OCI-LY1 (cell line): ENCODE measurements at regions not wholly inside any gene's neighbourhood (a gene's known extent, or its start where the extent isn't known, plus 50 kb on each side); places are given as distances from the start of the nearest gene placed in this dataset.

Experiments used
- H2AFZ ChIP-seq: fragments of 200-600 bp; sonication (generic), shearing (Covaris generic); 2 replicates; pipeline ENCODE4 v1.6.0; 2014; ENCODE audit warnings: antibody characterized with exemption, mild to moderate bottlenecking, low read length
- H3F3A ChIP-seq: fragments of 200-600 bp; sonication (generic), shearing (Covaris generic); 2 replicates; pipeline ENCODE4 v1.6.0; 2014; ENCODE audit warnings: mild to moderate bottlenecking, antibody characterized with exemption, low read length, moderate library complexity; ENCODE audit not compliant: insufficient read depth
- H3K27ac ChIP-seq: fragments of 200-600 bp; sonication (generic); 2 replicates; pipeline ENCODE4 v1.5.1; 2014; ENCODE audit warnings: low read length, mixed run types, mild to moderate bottlenecking, low read depth; ENCODE audit not compliant: poor library complexity, severe bottlenecking
- H3K27me3 ChIP-seq: fragments of 200-600 bp; sonication (generic); 2 replicates; pipeline ENCODE4 v1.6.0; 2014; ENCODE audit warnings: antibody characterized with exemption, mild to moderate bottlenecking, low read length, moderate library complexity; ENCODE audit not compliant: insufficient read depth
- H3K36me3 ChIP-seq: fragments of 200-600 bp; sonication (generic); 2 replicates; pipeline ENCODE4 v1.6.1; 2014; ENCODE audit warnings: mild to moderate bottlenecking, antibody characterized with exemption, low read length, moderate library complexity, mixed read lengths; ENCODE audit not compliant: insufficient read depth
- H3K4me1 ChIP-seq: fragments of 200-600 bp; sonication (generic); 2 replicates; pipeline ENCODE4 v1.5.1; 2014; ENCODE audit warnings: mild to moderate bottlenecking, low read length, moderate library complexity; ENCODE audit not compliant: insufficient read depth, severe bottlenecking
- H3K4me2 ChIP-seq: fragments of 200-600 bp; sonication (generic), shearing (Covaris generic); 2 replicates; pipeline ENCODE4 v1.6.1; 2014; ENCODE audit warnings: low read length
- H3K4me3 ChIP-seq: fragments of 200-600 bp; sonication (generic); 2 replicates; pipeline ENCODE4 v1.5.1; 2014; ENCODE audit warnings: low read length, low read depth, mild to moderate bottlenecking, mixed read lengths; ENCODE audit not compliant: poor library complexity, severe bottlenecking
- H3K79me2 ChIP-seq: fragments of 200-600 bp; shearing (Covaris generic); 2 replicates; pipeline ENCODE4 v1.6.1; 2016; ENCODE audit warnings: mixed run types, low read length, mixed read lengths; ENCODE audit not compliant: insufficient read depth
- H3K9ac ChIP-seq: fragments of 200-600 bp; sonication (generic), shearing (Covaris generic); 2 replicates; pipeline ENCODE4 v1.6.1; 2014; ENCODE audit warnings: mild to moderate bottlenecking, low read length, mixed read lengths
- H3K9me2 ChIP-seq: fragments of 200-600 bp; sonication (generic), shearing (Covaris generic); 2 replicates; pipeline ENCODE4 v1.6.1; 2014; ENCODE audit warnings: low read depth, mild to moderate bottlenecking, low read length, mixed read lengths
- H3K9me3 ChIP-seq: fragments of 200-600 bp; shearing (Covaris generic); 2 replicates; pipeline ENCODE4 v1.6.1; 2014; ENCODE audit warnings: low read length, mixed read lengths
- H4K20me1 ChIP-seq: fragments of 200-600 bp; sonication (generic), shearing (Covaris generic); 2 replicates; pipeline ENCODE4 v1.6.0; 2016; ENCODE audit warnings: mild to moderate bottlenecking, low read length; ENCODE audit not compliant: insufficient read depth
- CTCF ChIP-seq: fragments of 200-600 bp; sonication (generic), shearing (Covaris generic); IDR thresholded peaks from 2 replicates; pipeline ENCODE4 v1.5.1; 2017; ENCODE audit warnings: mild to moderate bottlenecking, antibody characterized with exemption, low read length, moderate library complexity, mixed read lengths
- EZH2 ChIP-seq: fragments of 200-600 bp; sonication (generic), shearing (Covaris generic); IDR thresholded peaks from 2 replicates; pipeline ENCODE4 v1.8.0; 2017; ENCODE audit warnings: borderline replicate concordance, mixed run types, mild to moderate bottlenecking, antibody characterized with exemption, low read length, moderate library complexity, mixed read lengths

GRCh38 chr14:97499790-97500481, 702.8 kb downstream of the VRK1 start:
- H3K9me3 ChIP-seq = no peaks in the 10 kb centered on the region
- no peak overlapping the region for H3K27ac ChIP-seq
- no peak overlapping the region for H2AFZ ChIP-seq
- H3K36me3 ChIP-seq = no peaks in the 10 kb centered on the region
- TF ChIP-seq CTCF = no peak
- TF ChIP-seq EZH2 = no peak
- H4K20me1 ChIP-seq = no peaks in the 10 kb centered on the region
- H3K4me2 ChIP-seq = no peak overlapping the region
- no peaks in the 10 kb centered on the region for H3K4me1 ChIP-seq
- no peaks in the 10 kb centered on the region for H3K27me3 ChIP-seq
- no peaks in the 10 kb centered on the region for H3K79me2 ChIP-seq
- no peak overlapping the region for H3K4me3 ChIP-seq
- H3K9ac ChIP-seq = no peak overlapping the region
- no peaks in the 10 kb centered on the region for H3K9me2 ChIP-seq
- no peaks in the 10 kb centered on the region for H3F3A ChIP-seq

- Histone ChIP-seq H3K9ac (no peak overlapping the region), H3K27me3 (no peaks in the 10 kb centered on the region), H3K4me1 (no peaks in the 10 kb centered on the region), H4K20me1 (no peaks in the 10 kb centered on the region), H2AFZ (no peak overlapping the region), H3K27ac (no peak overlapping the region), H3K4me3 (no peak overlapping the region), H3K4me2 (no peak overlapping the region), H3K36me3 (no peaks in the 10 kb centered on the region), H3F3A (no peaks in the 10 kb centered on the region), H3K79me2 (no peaks in the 10 kb centered on the region), H3K9me2 (no peaks in the 10 kb centered on the region), H3K9me3 (no peaks in the 10 kb centered on the region)
- TF ChIP-seq EZH2 = no peak
- no peak for TF ChIP-seq CTCF
Observed at GRCh38 chr14:97506626-97507025, 709.4 kb downstream of the VRK1 start.

- Histone ChIP-seq H3K27me3 (no peaks in the 10 kb centered on the region), H4K20me1 (no peaks in the 10 kb centered on the region), H3K79me2 (no peaks in the 10 kb centered on the region), H3K9me3 (no peaks in the 10 kb centered on the region), H3F3A (no peaks in the 10 kb centered on the region), H3K4me1 (no peaks in the 10 kb centered on the region), H3K4me3 (no peak overlapping the region), H3K9ac (no peak overlapping the region), H3K27ac (no peak overlapping the region), H3K4me2 (no peak overlapping the region), H2AFZ (no peak overlapping the region), H3K9me2 (no peaks in the 10 kb centered on the region), H3K36me3 (no peaks in the 10 kb centered on the region)
- TF ChIP-seq CTCF (no peak), EZH2 (no peak)
Observed at GRCh38 chr14:97513891-97514290, 716.7 kb downstream of the VRK1 start.
